ENCODE measurements at regions not wholly inside any gene's neighbourhood (a gene's known extent, or its start where the extent isn't known, plus 50 kb on each side); places are given as distances from the start of the nearest gene placed in this dataset.

- TF ChIP-seq CTCF (IDR thresholded peaks at IDR 0.05; ENCODE audit: low read length), result no peak
- TF ChIP-seq EZH2 (IDR thresholded peaks at IDR 0.05; ENCODE audit: borderline replicate concordance, low read length), result no peak
These were observed 745.5 kb downstream of the TMTC2 start for GRCh38 chr12:83432176-83432719.
